HEK293 (cell line): ENCODE measurements at regions not wholly inside any gene's neighbourhood (a gene's known extent, or its start where the extent isn't known, plus 50 kb on each side); places are given as distances from the start of the nearest gene placed in this dataset.

Source experiments
- CTCF ChIA-PET: fragments of 350-600 bp; formaldehyde crosslinking; extraction: SDS; loops from one replicate; lab custom pipeline; 2021; ENCODE audit warnings: antibody characterized with exemption; lab: Yijun Ruan, JAX
- POLR2A ChIA-PET: fragments of 300-600 bp; formaldehyde crosslinking; extraction: SDS; loops from one replicate; lab custom pipeline; 2020; ENCODE audit warnings: antibody characterized with exemption, inconsistent platforms; lab: Yijun Ruan, JAX
- H3K27ac ChIP-seq: fragments of 200-500 bp; sonication (Bioruptor generic); 2 replicates; pipeline ENCODE4 v1.5.1; 2014; ENCODE audit warnings: low read depth, low read length, control low read depth, inconsistent platforms; ENCODE audit errors: extremely low read depth
- H3K36me3 ChIP-seq, 2 experiments: fragments of 200-500 bp in 1 of 2; sonication (Bioruptor generic) in 1 of 2; 1 replicate in 1 of 2; 2 replicates in 1 of 2; pipeline ENCODE4 v1.5.1; 2014 to 2017; ENCODE audit warnings: inconsistent platforms in 2 of 2, low read length in 2 of 2; ENCODE audit not compliant: control insufficient read depth in 2 of 2, insufficient read depth in 1 of 2
- H3K4me1 ChIP-seq: fragments of 200-500 bp; sonication (Bioruptor generic); 2 replicates; pipeline ENCODE4 v1.5.1; 2014; ENCODE audit warnings: mild to moderate bottlenecking, low read length, inconsistent platforms; ENCODE audit not compliant: control insufficient read depth, insufficient read depth
- H3K4me3 ChIP-seq: 2 replicates; pipeline ENCODE4 v1.5.1; 2011; ENCODE audit warnings: low read depth, mild to moderate bottlenecking, control low read depth, low read length, moderate library complexity
- H3K9me3 ChIP-seq: fragments of 200-500 bp; sonication (Bioruptor generic); 2 replicates; pipeline ENCODE4 v1.5.1; 2014; ENCODE audit warnings: low read depth, low read length, inconsistent platforms; ENCODE audit not compliant: control insufficient read depth, insufficient read depth
- BCL11B ChIP-seq: fragments of 450-650 bp; formaldehyde crosslinking; IDR thresholded peaks from 2 replicates; pipeline ENCODE4 v1.5.1; 2016; ENCODE audit warnings: low read depth, missing biosample characterization, missing genetic modification characterization
- KLF8 ChIP-seq: fragments of 450-650 bp; formaldehyde crosslinking; IDR thresholded peaks from 2 replicates; pipeline ENCODE4 v1.5.1; 2016; ENCODE audit warnings: missing biosample characterization, missing genetic modification characterization
- OSR2 ChIP-seq: fragments of 450-650 bp; formaldehyde crosslinking; IDR thresholded peaks from 2 replicates; pipeline ENCODE4 v1.5.1; 2016; ENCODE audit warnings: missing biosample characterization, missing genetic modification characterization
- TCF7L2 ChIP-seq: IDR thresholded peaks from 2 replicates; pipeline ENCODE4 v1.6.1; 2011; ENCODE audit warnings: low read depth, mild to moderate bottlenecking, inconsistent platforms, low read length, moderate library complexity, borderline replicate concordance
- WT1 ChIP-seq: fragments of 450-650 bp; formaldehyde crosslinking; IDR thresholded peaks from 2 replicates; pipeline ENCODE4 v1.5.1; 2016; ENCODE audit warnings: missing biosample characterization, missing genetic modification characterization
- ZBTB8A ChIP-seq: fragments of 450-650 bp; formaldehyde crosslinking; IDR thresholded peaks from 2 replicates; pipeline ENCODE4 v1.5.1; 2016; ENCODE audit warnings: missing biosample characterization, missing genetic modification characterization
- ZFP69B ChIP-seq: fragments of 450-650 bp; formaldehyde crosslinking; IDR thresholded peaks from 2 replicates; pipeline ENCODE4 v1.5.1; 2016; ENCODE audit warnings: missing biosample characterization, missing genetic modification characterization
- ZNF184 ChIP-seq: fragments of 450-650 bp; IDR thresholded peaks from 2 replicates; pipeline ENCODE4 v1.5.1; 2018; ENCODE audit warnings: missing biosample characterization, mild to moderate bottlenecking, missing genetic modification characterization
- ZNF214 ChIP-seq: fragments of 450-650 bp; formaldehyde crosslinking; IDR thresholded peaks from 2 replicates; pipeline ENCODE4 v1.5.1; 2017; ENCODE audit warnings: missing biosample characterization, mild to moderate bottlenecking, missing genetic modification characterization, borderline replicate concordance
- ZNF23 ChIP-seq: fragments of 450-650 bp; formaldehyde crosslinking; IDR thresholded peaks from 2 replicates; pipeline ENCODE4 v1.5.1; 2016; ENCODE audit warnings: missing biosample characterization, missing genetic modification characterization, borderline replicate concordance
- ZNF37A ChIP-seq: fragments of 450-650 bp; IDR thresholded peaks from 2 replicates; pipeline ENCODE4 v1.5.1; 2018; ENCODE audit warnings: missing biosample characterization, missing genetic modification characterization
- ZNF391 ChIP-seq: fragments of 450-650 bp; formaldehyde crosslinking; IDR thresholded peaks from 2 replicates; pipeline ENCODE4 v1.5.1; 2016; ENCODE audit warnings: low read depth, missing biosample characterization, missing genetic modification characterization, borderline replicate concordance
- ZNF473 ChIP-seq: fragments of 450-650 bp; formaldehyde crosslinking; IDR thresholded peaks from 2 replicates; pipeline ENCODE4 v1.5.1; 2017; ENCODE audit warnings: missing biosample characterization, missing genetic modification characterization
- ZNF48 ChIP-seq: fragments of 450-650 bp; formaldehyde crosslinking; IDR thresholded peaks from 2 replicates; pipeline ENCODE4 v1.5.1; 2016; ENCODE audit warnings: missing biosample characterization, missing genetic modification characterization
- ZNF521 ChIP-seq: fragments of 450-650 bp; formaldehyde crosslinking; IDR thresholded peaks from 2 replicates; pipeline ENCODE4 v1.5.1; 2017; ENCODE audit warnings: missing biosample characterization, mild to moderate bottlenecking, missing genetic modification characterization
- ZNF548 ChIP-seq: fragments of 450-650 bp; formaldehyde crosslinking; IDR thresholded peaks from 2 replicates; pipeline ENCODE4 v1.5.1; 2016; ENCODE audit warnings: missing biosample characterization, missing genetic modification characterization
- ZNF571 ChIP-seq: fragments of 450-650 bp; formaldehyde crosslinking; IDR thresholded peaks from 2 replicates; pipeline ENCODE4 v1.5.0; 2017; ENCODE audit warnings: missing biosample characterization, missing genetic modification characterization
- ZNF658 ChIP-seq: fragments of 450-650 bp; formaldehyde crosslinking; IDR thresholded peaks from 2 replicates; pipeline ENCODE4; 2016; ENCODE audit warnings: missing biosample characterization, missing genetic modification characterization
- TF ChIP-seq, protein P1 (sequence below): fragments of 450-650 bp; formaldehyde crosslinking; IDR thresholded peaks from 2 replicates; pipeline ENCODE4 v1.5.1; 2016; ENCODE audit warnings: missing biosample characterization, missing genetic modification characterization
- TF ChIP-seq, protein P2 (sequence below): fragments of 450-650 bp; formaldehyde crosslinking; conservative IDR thresholded peaks from 2 replicates; pipeline ENCODE4 v1.5.1; 2016; ENCODE audit warnings: low read depth, missing biosample characterization, missing genetic modification characterization
- TF ChIP-seq, protein P3 (sequence below): fragments of 450-650 bp; formaldehyde crosslinking; IDR thresholded peaks from 2 replicates; pipeline ENCODE4 v1.5.1; 2016; ENCODE audit warnings: missing biosample characterization, missing genetic modification characterization, low read depth
- TF ChIP-seq, protein P4 (sequence below): fragments of 450-650 bp; formaldehyde crosslinking; IDR thresholded peaks from 2 replicates; pipeline ENCODE4 v1.5.1; 2016; ENCODE audit warnings: missing biosample characterization, missing genetic modification characterization

DNA sequence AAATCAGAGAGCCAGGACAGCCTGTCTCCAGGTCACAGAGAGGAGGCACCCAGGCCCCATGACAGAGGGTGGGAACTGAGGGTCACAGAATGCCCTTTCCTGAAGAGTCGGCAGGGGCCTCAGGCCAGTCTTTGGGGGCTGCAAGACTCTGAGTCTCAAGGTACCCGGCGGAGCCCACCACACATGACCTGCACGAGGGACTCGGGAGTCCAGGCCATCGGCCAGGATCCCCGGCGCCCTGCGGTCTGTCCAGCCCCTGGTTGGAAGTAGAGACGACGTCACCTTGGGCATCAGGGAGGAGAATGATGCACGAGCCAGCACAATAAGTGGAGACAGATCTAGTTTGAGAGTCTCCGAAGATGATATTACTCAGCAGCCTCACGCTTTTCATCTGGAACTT is 234.7 kb upstream of the SDK2 start (continued):
- TF ChIP-seq, protein P1, sequence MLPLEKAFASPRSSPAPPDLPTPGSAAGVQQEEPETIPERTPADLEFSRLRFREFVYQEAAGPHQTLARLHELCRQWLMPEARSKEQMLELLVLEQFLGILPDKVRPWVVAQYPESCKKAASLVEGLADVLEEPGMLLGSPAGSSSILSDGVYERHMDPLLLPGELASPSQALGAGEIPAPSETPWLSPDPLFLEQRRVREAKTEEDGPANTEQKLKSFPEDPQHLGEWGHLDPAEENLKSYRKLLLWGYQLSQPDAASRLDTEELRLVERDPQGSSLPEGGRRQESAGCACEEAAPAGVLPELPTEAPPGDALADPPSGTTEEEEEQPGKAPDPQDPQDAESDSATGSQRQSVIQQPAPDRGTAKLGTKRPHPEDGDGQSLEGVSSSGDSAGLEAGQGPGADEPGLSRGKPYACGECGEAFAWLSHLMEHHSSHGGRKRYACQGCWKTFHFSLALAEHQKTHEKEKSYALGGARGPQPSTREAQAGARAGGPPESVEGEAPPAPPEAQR = no peak
- TF ChIP-seq, protein P2, sequence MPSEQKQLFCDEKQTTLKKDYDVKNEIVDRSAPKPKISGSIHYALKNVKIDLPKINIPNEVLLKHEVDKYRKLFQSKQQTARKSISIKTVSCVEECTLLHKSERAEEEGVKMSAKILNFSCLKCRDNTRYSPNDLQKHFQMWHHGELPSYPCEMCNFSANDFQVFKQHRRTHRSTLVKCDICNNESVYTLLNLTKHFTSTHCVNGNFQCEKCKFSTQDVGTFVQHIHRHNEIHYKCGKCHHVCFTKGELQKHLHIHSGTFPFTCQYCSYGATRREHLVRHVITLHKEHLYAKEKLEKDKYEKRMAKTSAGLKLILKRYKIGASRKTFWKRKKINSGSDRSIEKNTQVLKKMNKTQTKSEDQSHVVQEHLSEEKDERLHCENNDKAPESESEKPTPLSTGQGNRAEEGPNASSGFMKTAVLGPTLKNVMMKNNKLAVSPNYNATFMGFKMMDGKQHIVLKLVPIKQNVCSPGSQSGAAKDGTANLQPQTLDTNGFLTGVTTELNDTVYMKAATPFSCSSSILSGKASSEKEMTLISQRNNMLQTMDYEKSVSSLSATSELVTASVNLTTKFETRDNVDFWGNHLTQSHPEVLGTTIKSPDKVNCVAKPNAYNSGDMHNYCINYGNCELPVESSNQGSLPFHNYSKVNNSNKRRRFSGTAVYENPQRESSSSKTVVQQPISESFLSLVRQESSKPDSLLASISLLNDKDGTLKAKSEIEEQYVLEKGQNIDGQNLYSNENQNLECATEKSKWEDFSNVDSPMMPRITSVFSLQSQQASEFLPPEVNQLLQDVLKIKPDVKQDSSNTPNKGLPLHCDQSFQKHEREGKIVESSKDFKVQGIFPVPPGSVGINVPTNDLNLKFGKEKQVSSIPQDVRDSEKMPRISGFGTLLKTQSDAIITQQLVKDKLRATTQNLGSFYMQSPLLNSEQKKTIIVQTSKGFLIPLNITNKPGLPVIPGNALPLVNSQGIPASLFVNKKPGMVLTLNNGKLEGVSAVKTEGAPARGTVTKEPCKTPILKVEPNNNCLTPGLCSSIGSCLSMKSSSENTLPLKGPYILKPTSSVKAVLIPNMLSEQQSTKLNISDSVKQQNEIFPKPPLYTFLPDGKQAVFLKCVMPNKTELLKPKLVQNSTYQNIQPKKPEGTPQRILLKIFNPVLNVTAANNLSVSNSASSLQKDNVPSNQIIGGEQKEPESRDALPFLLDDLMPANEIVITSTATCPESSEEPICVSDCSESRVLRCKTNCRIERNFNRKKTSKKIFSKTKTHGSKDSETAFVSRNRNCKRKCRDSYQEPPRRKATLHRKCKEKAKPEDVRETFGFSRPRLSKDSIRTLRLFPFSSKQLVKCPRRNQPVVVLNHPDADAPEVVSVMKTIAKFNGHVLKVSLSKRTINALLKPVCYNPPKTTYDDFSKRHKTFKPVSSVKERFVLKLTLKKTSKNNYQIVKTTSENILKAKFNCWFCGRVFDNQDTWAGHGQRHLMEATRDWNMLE (tag by site-specific recombination) = no peak

DNA sequence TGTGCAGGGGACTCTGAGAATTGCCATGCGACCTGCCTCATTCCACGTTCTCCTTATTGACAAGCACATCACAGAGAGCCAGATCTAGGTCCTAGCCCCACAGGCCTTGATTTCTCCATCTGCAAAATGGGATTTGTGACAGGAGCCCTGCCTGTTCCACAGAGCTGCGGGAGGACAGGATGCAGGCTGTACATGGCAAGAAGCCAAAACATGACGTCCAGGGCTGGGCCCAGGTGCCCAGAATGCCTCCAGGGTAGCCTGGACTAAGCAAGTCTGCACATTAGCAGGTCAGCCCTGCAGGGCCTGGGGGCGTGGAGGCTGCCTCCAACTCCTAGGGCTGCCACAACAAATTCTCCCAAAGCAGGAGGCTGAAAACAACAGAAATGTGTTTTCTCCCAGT is 235.7 kb upstream of the SDK2 start:
- H3K36me3 ChIP-seq = no peaks in the 10 kb centered on the region
- no peak for TF ChIP-seq BCL11B (tag by site-specific recombination)
- TF ChIP-seq OSR2 (tag by site-specific recombination) = no peak
- TF ChIP-seq ZBTB8A = no peak
- no peak for TF ChIP-seq ZNF658 (tag by site-specific recombination)
- no peak for TF ChIP-seq ZNF48 (tag by site-specific recombination)
- no peak for TF ChIP-seq ZNF23 (tag by site-specific recombination)
- no peak for TF ChIP-seq ZFP69B
- TF ChIP-seq, protein P3, sequence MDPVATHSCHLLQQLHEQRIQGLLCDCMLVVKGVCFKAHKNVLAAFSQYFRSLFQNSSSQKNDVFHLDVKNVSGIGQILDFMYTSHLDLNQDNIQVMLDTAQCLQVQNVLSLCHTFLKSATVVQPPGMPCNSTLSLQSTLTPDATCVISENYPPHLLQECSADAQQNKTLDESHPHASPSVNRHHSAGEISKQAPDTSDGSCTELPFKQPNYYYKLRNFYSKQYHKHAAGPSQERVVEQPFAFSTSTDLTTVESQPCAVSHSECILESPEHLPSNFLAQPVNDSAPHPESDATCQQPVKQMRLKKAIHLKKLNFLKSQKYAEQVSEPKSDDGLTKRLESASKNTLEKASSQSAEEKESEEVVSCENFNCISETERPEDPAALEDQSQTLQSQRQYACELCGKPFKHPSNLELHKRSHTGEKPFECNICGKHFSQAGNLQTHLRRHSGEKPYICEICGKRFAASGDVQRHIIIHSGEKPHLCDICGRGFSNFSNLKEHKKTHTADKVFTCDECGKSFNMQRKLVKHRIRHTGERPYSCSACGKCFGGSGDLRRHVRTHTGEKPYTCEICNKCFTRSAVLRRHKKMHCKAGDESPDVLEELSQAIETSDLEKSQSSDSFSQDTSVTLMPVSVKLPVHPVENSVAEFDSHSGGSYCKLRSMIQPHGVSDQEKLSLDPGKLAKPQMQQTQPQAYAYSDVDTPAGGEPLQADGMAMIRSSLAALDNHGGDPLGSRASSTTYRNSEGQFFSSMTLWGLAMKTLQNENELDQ (tag by site-specific recombination) = no peak
- no peak for TF ChIP-seq TCF7L2
- TF ChIP-seq ZNF521 (tag by site-specific recombination) = no peak
- TF ChIP-seq, protein P4, sequence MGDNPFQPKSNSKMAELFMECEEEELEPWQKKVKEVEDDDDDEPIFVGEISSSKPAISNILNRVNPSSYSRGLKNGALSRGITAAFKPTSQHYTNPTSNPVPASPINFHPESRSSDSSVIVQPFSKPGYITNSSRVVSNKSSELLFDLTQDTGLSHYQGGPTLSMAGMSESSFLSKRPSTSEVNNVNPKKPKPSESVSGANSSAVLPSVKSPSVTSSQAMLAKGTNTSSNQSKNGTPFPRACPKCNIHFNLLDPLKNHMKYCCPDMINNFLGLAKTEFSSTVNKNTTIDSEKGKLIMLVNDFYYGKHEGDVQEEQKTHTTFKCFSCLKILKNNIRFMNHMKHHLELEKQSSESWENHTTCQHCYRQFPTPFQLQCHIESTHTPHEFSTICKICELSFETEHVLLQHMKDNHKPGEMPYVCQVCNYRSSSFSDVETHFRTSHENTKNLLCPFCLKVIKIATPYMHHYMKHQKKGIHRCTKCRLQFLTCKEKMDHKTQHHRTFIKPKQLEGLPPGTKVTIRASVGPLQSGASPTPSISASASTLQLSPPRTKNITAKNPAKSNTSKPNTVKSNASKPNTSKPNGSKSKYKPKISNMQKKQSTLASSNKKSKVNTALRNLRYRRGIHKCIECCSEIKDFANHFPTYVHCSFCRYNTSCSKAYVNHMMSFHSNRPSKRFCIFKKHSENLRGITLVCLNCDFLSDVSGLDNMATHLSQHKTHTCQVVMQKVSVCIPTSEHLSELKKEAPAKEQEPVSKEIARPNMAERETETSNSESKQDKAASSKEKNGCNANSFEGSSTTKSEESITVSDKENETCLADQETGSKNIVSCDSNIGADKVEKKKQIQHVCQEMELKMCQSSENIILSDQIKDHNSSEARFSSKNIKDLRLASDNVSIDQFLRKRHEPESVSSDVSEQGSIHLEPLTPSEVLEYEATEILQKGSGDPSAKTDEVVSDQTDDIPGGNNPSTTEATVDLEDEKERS (tag by site-specific recombination) = no peak
- no peak for TF ChIP-seq ZNF37A (tag by site-specific recombination)
- no peak for TF ChIP-seq KLF8 (tag by site-specific recombination)
- no peak for TF ChIP-seq ZNF548
- no peak for TF ChIP-seq WT1
- no peak for TF ChIP-seq ZNF571 (tag by site-specific recombination)
- no peak for TF ChIP-seq ZNF391 (tag by site-specific recombination)
- TF ChIP-seq ZNF214 (tag by site-specific recombination) = no peak
- no peak for TF ChIP-seq ZNF473 (tag by site-specific recombination)
- no peak for TF ChIP-seq ZNF184 (tag by site-specific recombination)
- no peaks in the 10 kb centered on the region for H3K9me3 ChIP-seq
- no peak overlapping the region for H3K27ac ChIP-seq
- H3K4me3 ChIP-seq = no peak overlapping the region
- POLR2A ChIA-PET = interaction anchor here (0.6 kb wide), 1 partner anchor 487 kb away, joined by 5 read pairs; no protein-coding TSS in a partner anchor
- H3K4me1 ChIP-seq = no peaks in the 10 kb centered on the region
- CTCF ChIA-PET = no interaction called here
